C4-2B (cell line): ENCODE measurements at regions not wholly inside any gene's neighbourhood (a gene's known extent, or its start where the extent isn't known, plus 50 kb on each side); places are given as distances from the start of the nearest gene placed in this dataset.

Experiments used
- ZFX ChIP-seq: fragments of 450-650 bp; IDR thresholded peaks from 2 replicates; pipeline ENCODE4 v1.6.1; 2017
- TF ChIP-seq, protein P1 (sequence below): fragments of 450-650 bp; conservative IDR thresholded peaks from 2 replicates; pipeline ENCODE4 v1.5.1; 2017; ENCODE audit warnings: mild to moderate bottlenecking

DNA sequence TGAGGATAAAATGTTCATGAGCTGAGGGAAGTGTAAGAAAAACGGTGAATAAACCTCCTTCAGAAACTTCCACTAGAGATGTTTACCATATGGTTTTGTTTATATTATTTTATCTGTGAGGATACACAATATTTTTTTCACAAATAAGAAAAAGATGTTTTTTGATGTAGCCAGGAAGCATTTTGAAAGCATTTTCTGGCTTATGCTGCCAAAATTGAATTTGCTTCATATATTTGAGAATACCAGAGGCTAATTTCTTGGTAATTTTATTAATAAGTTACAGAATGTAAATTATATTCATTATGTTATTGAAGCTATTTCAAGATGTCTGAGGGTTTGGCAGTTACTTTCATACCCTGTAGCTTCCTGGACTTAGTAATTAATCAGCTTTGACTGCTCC lies 686.6 kb downstream of the LUZP2 start:
- TF ChIP-seq, protein P1, sequence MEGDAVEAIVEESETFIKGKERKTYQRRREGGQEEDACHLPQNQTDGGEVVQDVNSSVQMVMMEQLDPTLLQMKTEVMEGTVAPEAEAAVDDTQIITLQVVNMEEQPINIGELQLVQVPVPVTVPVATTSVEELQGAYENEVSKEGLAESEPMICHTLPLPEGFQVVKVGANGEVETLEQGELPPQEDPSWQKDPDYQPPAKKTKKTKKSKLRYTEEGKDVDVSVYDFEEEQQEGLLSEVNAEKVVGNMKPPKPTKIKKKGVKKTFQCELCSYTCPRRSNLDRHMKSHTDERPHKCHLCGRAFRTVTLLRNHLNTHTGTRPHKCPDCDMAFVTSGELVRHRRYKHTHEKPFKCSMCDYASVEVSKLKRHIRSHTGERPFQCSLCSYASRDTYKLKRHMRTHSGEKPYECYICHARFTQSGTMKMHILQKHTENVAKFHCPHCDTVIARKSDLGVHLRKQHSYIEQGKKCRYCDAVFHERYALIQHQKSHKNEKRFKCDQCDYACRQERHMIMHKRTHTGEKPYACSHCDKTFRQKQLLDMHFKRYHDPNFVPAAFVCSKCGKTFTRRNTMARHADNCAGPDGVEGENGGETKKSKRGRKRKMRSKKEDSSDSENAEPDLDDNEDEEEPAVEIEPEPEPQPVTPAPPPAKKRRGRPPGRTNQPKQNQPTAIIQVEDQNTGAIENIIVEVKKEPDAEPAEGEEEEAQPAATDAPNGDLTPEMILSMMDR = no peak
- TF ChIP-seq ZFX = no peak
